LoVo (cell line): ENCODE measurements at regions not wholly inside any gene's neighbourhood (a gene's known extent, or its start where the extent isn't known, plus 50 kb on each side); places are given as distances from the start of the nearest gene placed in this dataset.
"Not testable (repeated sequence)": the region's sequence is repeated elsewhere in the genome, so short reads cannot be mapped to it uniquely, and the experiment has no call there.

Experiments
- DNase-seq: peaks from one replicate; pipeline ENCODE4 v3.0.0-alpha.2; 2016; ENCODE audit warnings: low spot score

GRCh38 chr2:16104949-16105668 lies 164.8 kb downstream of the MYCN start:
- DNase-seq = no peak

- peak; percentile 24 for DNase-seq
These were observed 164.1 kb downstream of the MYCN start for GRCh38 chr2:16104315-16104948.

DNA sequence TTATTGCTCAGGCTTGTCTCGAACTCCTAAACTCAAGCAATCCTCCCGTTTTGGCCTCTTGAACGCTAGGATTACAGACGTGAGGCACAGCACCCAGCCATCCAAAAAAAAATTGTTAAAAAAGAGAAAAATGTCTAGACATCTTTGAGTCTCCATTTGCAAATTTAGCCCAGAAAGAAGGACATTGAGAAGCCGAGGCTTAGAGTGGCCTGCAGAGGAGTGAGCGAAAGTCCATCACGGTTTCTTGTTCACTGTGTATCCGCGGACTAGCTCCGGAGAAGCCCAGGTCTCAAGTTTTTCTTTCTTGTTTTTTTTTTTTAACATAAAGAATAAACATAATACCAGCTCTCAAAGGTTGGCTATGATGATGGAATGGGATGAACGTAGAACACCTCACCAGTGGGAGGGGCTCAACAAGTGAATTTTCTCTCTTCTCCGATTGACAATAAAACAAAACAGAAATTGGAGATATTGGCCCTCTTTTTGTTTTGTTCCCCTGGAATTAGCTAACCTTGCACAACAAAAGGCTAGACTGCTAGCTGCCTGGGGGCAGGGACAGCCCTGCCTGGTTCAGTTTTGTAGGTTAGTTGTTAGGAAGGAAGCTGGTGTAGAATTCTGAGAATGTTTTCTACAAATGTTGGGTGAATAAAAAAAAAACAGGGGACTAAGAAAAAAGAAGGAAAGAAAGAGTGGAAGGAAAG lies 163.4 kb downstream of the MYCN start:
- DNase-seq = no peak

- DNase-seq = peak; percentile 25
These were observed 162.6 kb downstream of the MYCN start for GRCh38 chr2:16102976-16103380.

DNA sequence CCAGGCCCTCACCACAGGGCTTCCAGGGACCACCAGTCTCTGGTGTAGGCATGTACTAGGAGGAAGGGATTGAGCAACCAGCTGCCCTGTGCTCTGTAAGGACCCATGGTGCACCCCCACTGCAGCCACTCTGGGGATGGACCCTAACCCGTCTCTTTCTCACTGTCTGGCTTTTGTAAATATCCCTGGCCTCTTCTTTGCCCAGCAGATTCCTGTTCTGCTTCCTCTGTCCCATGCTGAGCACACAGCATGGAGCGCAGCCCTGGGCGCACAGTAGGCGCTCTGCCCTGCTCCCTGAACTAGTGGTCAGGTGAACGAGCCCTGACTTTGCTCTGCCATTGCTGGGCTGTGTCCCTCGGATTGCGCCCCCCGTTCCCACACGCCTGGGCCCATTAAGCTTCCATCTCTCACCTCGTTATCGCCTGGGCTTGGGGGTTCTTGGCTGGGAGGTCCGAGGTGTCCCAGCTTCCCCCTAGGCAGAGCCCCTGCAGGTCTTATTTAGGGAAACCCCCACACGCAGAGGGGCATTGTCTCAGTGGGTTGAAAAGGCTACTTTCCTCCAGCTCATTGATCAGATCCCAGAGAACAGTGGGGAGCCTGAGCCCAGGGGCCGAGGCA lies 162.1 kb downstream of the MYCN start:
- no peak for DNase-seq

- DNase-seq = no peak
These were observed 160.8 kb downstream of the MYCN start for GRCh38 chr2:16101196-16101595.

DNA sequence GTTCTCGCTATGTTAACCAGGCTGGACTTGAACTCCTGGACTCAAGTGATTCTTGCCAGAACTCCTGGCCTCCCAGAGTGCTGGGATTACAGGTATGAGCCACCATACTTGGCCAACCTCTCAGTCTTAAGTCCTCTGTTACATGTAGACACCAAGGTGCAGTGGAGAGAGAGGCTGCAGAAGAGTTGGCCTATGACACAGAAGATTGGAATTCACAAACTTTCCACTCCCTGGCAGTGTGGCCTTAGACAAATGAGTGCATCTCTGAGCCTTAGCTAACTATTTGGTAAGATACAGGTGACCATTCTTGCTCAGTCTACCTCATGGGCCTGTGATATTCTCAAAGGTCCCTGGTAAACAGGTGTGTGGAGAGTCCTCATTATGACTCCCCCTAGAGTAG lies 159.7 kb downstream of the MYCN start:
- DNase-seq = peak; percentile 52

DNA sequence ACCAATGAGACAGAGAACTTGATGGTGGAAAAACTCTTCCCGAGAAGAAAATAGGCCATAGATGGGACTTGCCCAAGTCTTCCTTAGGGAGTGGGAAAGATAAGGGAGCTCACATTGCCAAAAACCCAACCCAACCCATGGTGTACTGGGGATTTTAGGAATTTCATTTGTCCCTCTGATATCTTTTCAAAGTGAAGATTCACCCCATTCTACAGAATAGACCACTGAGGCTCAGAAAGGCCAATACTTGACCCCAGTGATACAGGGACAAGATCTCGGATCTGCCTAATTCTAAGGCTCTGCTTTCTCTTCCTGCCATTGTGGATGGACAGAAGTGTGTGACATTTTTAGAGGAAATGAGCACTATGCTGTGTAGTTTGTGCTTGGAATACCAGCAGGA lies 159.0 kb downstream of the MYCN start:
- DNase-seq = no peak

GRCh38 chr2:16096962-16097361 lies 156.6 kb downstream of the MYCN start:
- DNase-seq = no peak

- not testable (repeated sequence) for DNase-seq
These were observed 155.1 kb downstream of the MYCN start for GRCh38 chr2:16095483-16095882.

DNA sequence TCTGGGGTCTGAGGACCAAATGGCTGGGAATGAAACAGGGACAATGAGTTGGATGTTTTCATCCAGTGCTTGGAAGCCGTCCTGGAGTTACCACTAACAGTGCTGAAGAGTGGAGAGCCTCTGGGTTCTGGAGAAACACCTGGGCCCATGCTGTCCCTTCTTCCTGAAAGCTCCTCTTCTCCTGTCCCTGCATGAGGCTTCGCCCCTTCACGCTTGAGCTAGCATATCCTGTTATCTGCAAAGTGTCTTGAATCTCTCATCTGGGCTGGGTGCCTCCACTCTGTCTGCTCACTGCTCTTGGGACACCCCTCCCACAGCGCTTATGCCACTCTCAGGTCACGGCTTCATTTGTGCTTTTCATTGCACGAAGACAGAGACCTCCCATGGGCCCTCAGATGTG lies 154.5 kb downstream of the MYCN start:
- no peak for DNase-seq

- no peak for DNase-seq
These were observed 153.5 kb downstream of the MYCN start for GRCh38 chr2:16093639-16094529.

DNA sequence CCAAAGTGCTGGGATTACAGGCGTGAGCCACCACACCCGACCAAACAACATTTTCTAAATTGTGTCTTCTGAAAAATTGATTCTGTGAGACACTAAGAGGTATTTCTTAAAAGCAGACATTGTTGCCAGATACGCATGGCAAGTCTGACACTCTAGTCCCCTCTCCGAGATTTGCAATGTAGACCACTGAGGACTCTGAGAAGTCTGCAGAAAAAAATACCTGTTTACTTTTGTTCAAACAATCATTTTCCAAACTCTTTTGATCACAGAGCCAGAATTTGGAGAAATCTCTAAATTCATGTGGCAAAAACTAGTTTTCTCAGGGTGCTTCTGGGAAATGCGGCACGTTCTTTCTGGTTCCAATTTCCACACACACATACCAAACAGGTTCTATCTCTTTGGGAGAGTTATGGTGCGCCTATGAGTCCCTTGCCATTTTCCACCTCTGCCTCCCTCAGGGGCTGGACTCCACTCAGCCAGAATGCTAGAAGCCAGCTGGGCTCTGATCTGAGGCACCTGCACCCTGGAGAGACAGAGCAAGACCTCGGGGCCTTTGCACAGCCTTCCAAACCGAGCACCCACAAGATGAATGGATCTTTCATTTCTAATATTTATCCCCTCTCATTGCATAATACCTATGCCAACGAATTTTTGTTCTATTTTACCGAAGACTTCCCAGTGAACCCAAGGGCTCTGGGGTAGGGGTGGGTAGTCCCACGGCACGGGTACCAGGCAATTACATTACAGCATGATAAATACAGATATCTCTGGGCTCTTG lies 152.7 kb downstream of the MYCN start:
- DNase-seq = no peak

GRCh38 chr2:16091576-16092282 lies 151.4 kb downstream of the MYCN start:
- DNase-seq = no peak

- no peak for DNase-seq
These were observed 150.6 kb downstream of the MYCN start for GRCh38 chr2:16090650-16091575.

- DNase-seq = not testable (repeated sequence)
These were observed 149.1 kb downstream of the MYCN start for GRCh38 chr2:16089491-16089890.

DNA sequence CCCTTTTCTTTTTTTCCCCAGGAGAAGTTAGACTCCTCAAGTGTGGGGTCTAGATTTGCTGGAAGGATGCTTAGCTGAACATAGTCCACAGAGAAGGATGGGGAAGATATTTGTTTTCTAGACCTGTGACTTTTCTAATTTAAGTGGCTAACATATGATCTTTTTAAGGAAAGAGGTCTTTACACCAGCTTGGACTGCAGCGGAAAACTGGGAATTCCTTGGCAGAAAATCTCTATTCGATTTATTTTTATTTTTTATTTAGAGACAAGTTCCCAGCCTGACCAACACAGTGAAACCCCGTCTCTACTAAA lies 148.4 kb downstream of the MYCN start:
- DNase-seq = no peak

DNA sequence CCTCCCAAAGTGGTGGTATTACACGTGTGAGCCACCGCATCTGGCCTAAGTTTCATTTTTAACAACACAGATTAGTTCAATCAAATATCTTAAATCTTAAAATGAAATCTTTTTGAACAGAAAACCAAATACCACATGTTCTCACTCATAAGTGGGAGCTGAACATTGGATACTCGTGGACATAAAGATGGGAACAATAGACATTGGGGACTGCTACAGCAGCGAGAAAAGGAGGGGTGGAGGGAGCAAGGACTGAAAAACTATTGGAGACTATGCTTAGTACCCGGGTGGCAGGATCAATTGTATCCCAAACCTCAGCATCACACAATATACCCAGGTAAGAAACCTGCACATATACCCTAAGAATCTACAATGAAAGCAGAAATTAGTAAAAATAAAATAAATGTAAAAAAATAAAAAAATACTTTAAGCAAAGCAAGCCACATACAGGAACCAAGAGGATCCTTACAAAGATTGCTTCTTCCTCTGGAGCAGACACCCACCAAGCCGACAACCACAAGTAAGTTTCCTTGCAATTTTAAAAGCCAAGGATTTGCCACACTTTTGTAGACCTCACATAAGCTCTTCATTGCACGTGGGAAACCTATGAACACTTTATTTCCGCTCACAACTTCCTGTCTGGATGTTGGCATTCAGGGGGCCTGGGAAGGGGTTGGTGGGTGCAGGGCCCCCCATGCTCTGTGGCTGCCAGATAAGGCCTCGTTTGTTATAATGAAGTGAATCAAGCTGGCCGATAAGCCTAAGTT lies 147.9 kb downstream of the MYCN start:
- DNase-seq = no peak

GRCh38 chr2:16086136-16086535 lies 145.8 kb downstream of the MYCN start:
- not testable (repeated sequence) for DNase-seq
